ENCODE measurements at regions not wholly inside any gene's neighbourhood (a gene's known extent, or its start where the extent isn't known, plus 50 kb on each side); places are given as distances from the start of the nearest gene placed in this dataset.

DNA sequence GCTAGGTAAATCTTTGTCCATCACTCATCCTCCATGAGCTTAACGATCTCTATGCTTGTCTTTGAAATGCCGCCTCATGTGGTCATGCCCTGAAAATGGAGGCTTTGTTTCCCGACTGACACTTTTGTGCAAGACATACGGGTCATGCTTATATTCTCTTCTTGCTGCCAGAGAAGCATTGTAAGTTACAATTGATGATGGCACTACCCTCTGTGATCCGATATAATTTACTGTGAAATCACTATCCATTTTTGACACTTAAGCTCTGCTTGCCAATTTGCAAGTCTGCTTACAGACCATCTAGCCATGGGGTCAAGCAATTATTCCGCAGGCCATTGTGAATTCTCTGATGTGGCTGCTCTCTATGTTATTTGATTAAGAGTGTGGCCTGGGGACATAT lies 650.0 kb downstream of the FLRT2 start:
- TF ChIP-seq, protein P1, sequence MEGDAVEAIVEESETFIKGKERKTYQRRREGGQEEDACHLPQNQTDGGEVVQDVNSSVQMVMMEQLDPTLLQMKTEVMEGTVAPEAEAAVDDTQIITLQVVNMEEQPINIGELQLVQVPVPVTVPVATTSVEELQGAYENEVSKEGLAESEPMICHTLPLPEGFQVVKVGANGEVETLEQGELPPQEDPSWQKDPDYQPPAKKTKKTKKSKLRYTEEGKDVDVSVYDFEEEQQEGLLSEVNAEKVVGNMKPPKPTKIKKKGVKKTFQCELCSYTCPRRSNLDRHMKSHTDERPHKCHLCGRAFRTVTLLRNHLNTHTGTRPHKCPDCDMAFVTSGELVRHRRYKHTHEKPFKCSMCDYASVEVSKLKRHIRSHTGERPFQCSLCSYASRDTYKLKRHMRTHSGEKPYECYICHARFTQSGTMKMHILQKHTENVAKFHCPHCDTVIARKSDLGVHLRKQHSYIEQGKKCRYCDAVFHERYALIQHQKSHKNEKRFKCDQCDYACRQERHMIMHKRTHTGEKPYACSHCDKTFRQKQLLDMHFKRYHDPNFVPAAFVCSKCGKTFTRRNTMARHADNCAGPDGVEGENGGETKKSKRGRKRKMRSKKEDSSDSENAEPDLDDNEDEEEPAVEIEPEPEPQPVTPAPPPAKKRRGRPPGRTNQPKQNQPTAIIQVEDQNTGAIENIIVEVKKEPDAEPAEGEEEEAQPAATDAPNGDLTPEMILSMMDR (IDR thresholded peaks at IDR 0.05): no peak
- TF ChIP-seq POLR2A (IDR thresholded peaks at IDR 0.05): no peak
